GM21367 (cell line): ENCODE measurements at regions not wholly inside any gene's neighbourhood (a gene's known extent, or its start where the extent isn't known, plus 50 kb on each side); places are given as distances from the start of the nearest gene placed in this dataset.

Source experiments
- ATAC-seq: cut with Tn5 transposase; IDR thresholded peaks from one replicate; pipeline ENCODE4 v1.9.1; 2021; ENCODE audit not compliant: unreplicated experiment

DNA sequence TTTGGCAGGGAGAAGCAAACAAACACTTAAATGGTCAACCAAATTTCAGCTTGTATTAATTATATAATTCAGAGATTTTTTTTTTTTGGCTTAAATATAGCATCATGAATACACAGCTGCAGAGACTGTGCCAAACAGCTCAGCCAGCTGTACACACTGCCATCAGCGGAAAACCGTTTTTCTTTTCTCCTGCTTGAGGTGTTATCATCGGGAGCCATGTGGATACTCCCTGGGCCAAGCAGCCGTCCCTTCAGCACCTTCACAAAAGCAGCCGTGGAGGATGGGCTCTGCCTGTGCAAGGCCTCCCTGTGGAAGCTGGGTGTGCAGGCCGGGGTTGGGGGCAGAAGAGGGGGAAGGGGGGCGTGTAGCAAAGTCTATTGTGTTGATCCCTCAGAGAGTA, 85.0 kb downstream of the NUF2 start:
- no peak for ATAC-seq

DNA sequence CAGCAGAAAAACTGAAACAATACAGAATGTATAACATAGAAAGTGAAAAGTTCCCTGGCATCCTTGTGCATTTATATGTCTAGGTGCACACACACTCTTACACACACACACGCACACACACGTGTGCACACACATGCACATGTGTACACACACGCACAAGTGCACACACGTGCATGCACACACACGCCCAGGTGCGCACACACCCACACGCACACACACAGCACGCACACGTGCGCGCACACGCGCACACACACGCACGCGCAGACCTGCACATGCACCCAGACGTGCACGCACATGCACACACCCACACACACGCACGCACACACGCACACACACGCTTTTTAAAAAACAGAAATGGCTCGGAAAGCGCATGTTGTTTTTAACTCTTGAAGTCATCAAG, 86.5 kb downstream of the NUF2 start:
- no peak for ATAC-seq

GRCh38 chr1:163410073-163410999, 88.6 kb downstream of the NUF2 start:
- ATAC-seq = no peak

- no peak for ATAC-seq
Observed at GRCh38 chr1:163412221-163412620, 90.5 kb downstream of the NUF2 start.

DNA sequence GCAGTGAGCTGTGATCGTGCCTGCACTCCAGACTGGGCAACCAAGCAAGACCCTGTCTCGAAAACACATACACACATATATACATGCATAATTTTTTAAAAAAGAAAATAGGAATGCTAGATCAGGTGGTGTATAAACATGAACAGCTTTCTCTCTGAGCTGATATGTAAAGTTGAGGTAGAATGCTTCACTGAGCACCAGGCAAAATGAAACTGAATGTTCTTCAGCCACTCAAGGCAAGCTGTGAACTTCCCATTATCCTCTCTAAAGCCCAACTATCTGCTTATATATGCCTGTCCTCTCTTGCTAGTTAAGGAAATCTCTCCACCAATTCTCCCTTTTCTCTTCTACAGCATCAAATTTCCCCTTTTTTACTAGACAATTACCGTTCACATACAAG, 93.0 kb downstream of the NUF2 start:
- peak; percentile 94 for ATAC-seq

DNA sequence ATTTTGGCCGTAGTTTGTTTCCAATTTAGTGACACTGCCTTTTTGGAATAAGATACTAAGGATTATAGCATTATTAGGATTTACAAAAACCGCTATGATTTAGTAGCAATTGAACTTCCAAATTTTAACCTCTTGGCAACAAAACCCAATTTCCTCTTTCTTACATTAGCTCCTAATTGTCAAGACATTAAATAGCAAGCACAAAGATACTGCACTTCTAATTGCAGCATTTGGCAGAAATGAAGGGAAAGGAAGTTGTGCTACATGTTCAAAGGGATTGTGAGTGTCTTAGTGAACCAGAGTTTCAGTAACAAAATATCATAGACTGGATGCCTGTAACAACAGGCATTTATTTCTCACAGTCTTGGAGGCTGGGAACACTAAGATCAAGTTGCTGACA, 99.9 kb downstream of the NUF2 start:
- ATAC-seq = no peak

DNA sequence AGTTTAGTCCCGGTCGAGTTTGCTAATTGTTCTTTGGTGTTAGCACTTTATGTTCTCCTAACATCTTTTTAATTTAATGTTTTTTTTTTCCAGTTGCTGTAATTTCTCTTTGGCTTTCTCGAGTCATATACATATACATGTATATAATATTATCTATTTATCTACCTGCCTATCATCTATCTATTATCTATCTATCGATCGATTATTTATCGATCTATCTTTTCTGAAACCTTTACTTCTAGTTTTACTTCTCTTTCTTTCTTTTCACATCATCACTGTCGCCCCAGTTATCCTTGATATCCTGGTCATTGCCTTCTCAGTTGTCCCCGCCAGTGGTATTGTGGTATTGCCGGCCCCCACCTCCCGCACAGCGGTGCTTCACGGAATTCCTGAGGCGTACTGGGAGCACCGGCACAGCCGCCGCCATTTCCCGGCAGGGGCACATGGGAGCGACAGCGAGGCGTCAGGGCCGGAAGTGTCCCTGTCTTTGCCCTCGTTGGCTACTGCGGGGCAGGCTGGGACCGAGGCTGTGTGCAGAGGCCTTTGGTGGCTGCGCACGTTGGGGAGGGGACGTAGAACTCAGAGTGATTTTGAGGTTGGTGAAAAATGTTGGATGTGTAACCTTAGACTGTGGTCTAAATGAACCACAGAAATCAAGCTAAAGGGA, 101.1 kb downstream of the NUF2 start:
- no peak for ATAC-seq

DNA sequence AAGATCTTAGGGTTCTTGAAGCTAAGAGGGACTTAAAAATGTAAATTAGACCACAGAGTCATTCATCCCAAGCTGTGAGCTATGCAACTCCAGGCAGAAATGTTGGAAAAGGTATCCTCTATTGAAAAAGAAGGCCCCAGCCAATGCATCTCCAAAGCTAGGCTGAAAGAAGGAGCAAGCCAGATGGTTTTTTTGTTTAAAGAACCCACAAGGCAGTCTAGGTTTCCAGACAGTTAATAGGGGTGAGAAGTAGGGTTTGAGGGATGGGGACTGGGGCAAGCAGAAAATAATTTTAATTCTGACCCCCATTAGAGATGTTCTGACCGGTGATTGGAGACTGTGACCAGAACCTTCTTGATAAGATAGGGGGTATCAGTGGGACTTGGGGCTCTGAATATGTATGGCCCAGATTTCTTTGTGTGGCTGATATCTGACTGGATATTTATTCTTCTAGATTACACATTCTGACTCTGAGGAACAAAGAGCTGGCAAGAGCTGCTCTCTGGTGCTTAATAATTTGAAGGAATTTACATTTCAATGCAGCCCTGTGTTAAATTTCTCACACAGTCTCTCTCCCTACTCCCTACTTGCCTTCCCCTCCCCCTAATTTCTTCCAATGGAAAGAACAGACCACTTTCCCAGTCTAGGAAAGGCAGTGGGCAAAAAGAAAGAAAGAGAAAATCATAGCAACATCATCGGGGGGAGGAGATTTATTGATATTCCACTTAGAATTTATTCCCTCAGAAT, 104.9 kb downstream of the NUF2 start:
- no peak for ATAC-seq

GRCh38 chr1:163427279-163427678, 105.5 kb downstream of the NUF2 start:
- no peak for ATAC-seq

GRCh38 chr1:163436140-163436812, 114.5 kb downstream of the NUF2 start:
- no peak for ATAC-seq

GRCh38 chr1:163439471-163439870, 117.7 kb downstream of the NUF2 start:
- ATAC-seq = no peak

DNA sequence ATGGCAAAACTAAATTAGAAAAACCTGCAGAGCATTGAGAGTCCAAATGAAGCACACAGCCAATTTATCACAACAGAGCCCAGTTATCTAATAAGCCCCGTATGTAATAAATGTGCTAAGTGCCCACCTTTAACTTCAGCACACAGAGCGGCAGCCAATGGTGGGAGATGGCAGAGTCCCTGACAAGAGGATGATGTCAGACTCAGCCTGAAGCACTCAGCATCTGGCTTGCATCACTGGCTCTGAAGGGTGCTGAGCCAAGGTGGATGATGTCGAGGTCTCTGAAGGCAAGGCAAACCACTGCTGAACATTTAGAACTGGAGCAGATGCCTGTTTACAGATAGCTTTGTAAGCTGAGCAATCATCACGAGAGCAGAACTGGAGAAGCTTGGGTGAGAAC, 118.3 kb downstream of the NUF2 start:
- ATAC-seq = no peak

GRCh38 chr1:163442231-163442879, 120.6 kb downstream of the NUF2 start:
- no peak for ATAC-seq

- no peak for ATAC-seq
Observed at GRCh38 chr1:163442895-163443294, 121.1 kb downstream of the NUF2 start.

GRCh38 chr1:163443863-163444262, 122.1 kb downstream of the NUF2 start:
- no peak for ATAC-seq

- no peak for ATAC-seq
Observed at GRCh38 chr1:163444665-163445064, 122.9 kb downstream of the NUF2 start.

DNA sequence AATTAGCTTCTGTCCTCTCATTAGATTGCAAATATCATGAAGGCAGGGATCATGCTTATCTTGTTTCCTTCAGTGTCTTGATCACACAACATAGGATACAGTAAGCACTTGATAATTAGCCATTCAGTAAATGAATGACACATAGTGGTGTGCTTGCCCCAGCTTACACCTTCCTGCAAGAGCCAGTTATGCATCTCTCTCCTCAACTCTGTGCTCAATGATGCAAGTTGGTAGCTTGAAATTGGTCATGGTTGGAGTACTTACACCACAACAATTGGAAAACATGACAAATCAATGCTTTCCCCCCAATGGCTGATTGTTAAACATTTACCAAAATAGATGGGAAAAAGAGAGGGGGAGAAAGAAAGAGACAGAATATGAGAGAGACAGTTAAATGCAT, 129.2 kb downstream of the NUF2 start:
- no peak for ATAC-seq

DNA sequence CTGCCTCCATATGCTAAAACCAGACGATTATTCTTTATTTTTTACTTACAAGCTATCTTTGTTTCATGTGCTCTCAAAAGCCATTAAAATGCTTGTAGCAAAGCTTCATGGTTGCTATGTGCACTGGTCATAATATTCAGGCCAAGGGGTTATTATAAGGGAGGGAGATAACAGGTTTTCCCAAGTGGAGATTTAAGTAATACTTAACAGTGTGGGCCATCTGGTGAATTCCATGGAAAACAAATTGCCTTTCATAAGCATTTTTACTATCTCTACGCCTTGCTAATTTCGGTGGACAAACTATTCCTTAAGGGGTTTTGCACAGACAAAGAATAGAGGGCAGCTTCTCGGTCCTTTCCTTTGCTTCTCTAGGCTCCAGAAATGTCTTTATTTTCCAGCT, 137.8 kb downstream of the NUF2 start:
- no peak for ATAC-seq

- no peak for ATAC-seq
Observed at GRCh38 chr1:163467289-163467688, 145.5 kb downstream of the NUF2 start.

GRCh38 chr1:163471779-163472650, 150.3 kb downstream of the NUF2 start:
- ATAC-seq = no peak
